HCT116 (cell line): ENCODE measurements at regions not wholly inside any gene's neighbourhood (a gene's known extent, or its start where the extent isn't known, plus 50 kb on each side); places are given as distances from the start of the nearest gene placed in this dataset.

Source experiments
- ATAC-seq: fragments of 200-7000 bp; cut with Tn5 transposase; 2 replicates; pipeline ENCODE4 v1.9.1; 2020; ENCODE audit warnings: mild to moderate bottlenecking, moderate library complexity
- BruUV-seq: library from RNA; stranded (reverse); fragments of 400-500 nt; replicated peaks from 2 replicates; lab custom pipeline; 2021; lab: Mats Ljungman, UMichigan
- CTCF ChIA-PET: fragments of 300-600 bp; sonication (Branson Sonifier 250); formaldehyde crosslinking; loops from one replicate; lab custom pipeline; 2021; ENCODE audit warnings: antibody characterized with exemption; lab: Charles Lee
- POLR2A ChIA-PET: fragments of 300-600, 350-600 bp; sonication (Branson Sonifier 250); formaldehyde crosslinking; loops from one replicate; lab custom pipeline; 2021; ENCODE audit warnings: antibody characterized with exemption; lab: Charles Lee
- RAD21 ChIA-PET, 2 experiments: fragments of 300-600 bp; sonication (Branson Sonifier 250); formaldehyde crosslinking; loops; one replicate each; lab custom pipeline; 2023; ENCODE audit warnings: low total read pairs in 2 of 2; ENCODE audit not compliant: uncharacterized antibody in 2 of 2, unreplicated experiment in 2 of 2, low non-redundant PET in 1 of 2; lab: Charles Lee
- DNase-seq: peaks from one replicate; pipeline ENCODE4 v3.0.0-alpha.2; 2010; ENCODE audit warnings: low read depth, low spot score
- H2AFZ ChIP-seq: fragments of 200-600 bp; shearing (Covaris generic), sonication (generic); 2 replicates; pipeline ENCODE4 v1.6.1; 2017; ENCODE audit warnings: low read depth, mixed run types, mixed read lengths, antibody characterized with exemption, low read length; ENCODE audit not compliant: poor library complexity, severe bottlenecking
- H3K27ac ChIP-seq: 2 replicates; pipeline ENCODE4 v1.5.1; 2012; ENCODE audit warnings: low read depth, low read length
- H3K27me3 ChIP-seq: fragments of 200-600 bp; sonication (generic); 2 replicates; pipeline ENCODE4 v1.6.1; 2016; ENCODE audit warnings: mixed run types, low read length, mixed read lengths; ENCODE audit not compliant: insufficient read depth
- H3K36me3 ChIP-seq, 2 experiments: fragments of 200-500 bp in 1 of 2; fragments of 200-600 bp in 1 of 2; sonication (Bioruptor generic) in 1 of 2; sonication (generic) in 1 of 2; 2 replicates each; pipeline versions ENCODE4 v1.5.1 to v1.6.1; 2014 to 2016; ENCODE audit warnings: low read length in 2 of 2, inconsistent platforms in 1 of 2, mixed read lengths in 1 of 2, mixed run types in 1 of 2; ENCODE audit not compliant: insufficient read depth in 2 of 2, control insufficient read depth in 1 of 2
- H3K4me1 ChIP-seq, 2 experiments: fragments of 200-600 bp in 1 of 2; sonication (generic) in 1 of 2; 2 replicates each; pipeline versions ENCODE4 v1.5.1 to v1.6.1; 2012 to 2017; ENCODE audit warnings: low read length in 2 of 2, inconsistent platforms in 1 of 2, mild to moderate bottlenecking in 1 of 2, mixed read lengths in 1 of 2, mixed run types in 1 of 2, moderate library complexity in 1 of 2; ENCODE audit not compliant: insufficient read depth in 2 of 2, control insufficient read depth in 1 of 2
- H3K4me2 ChIP-seq: fragments of 200-600 bp; sonication (generic); 2 replicates; pipeline ENCODE4 v1.6.1; 2017; ENCODE audit warnings: mixed run types, low read length, mixed read lengths
- H3K4me3 ChIP-seq, 2 experiments: fragments of 200-600 bp in 1 of 2; sonication (generic) in 1 of 2; replicated peaks in 1 of 2; 2 replicates each; pipeline ENCODE4 v1.5.1; 2011 to 2016; ENCODE audit warnings: low read length in 2 of 2, control low read depth in 1 of 2, low read depth in 1 of 2, mild to moderate bottlenecking in 1 of 2, mixed read lengths in 1 of 2, mixed run types in 1 of 2
- H3K79me2 ChIP-seq: fragments of 200-600 bp; sonication (generic); 2 replicates; pipeline ENCODE4 v1.6.1; 2017; ENCODE audit warnings: mild to moderate bottlenecking, mixed run types, low read length, moderate library complexity, mixed read lengths; ENCODE audit not compliant: insufficient read depth
- H3K9ac ChIP-seq: fragments of 200-600 bp; sonication (generic); 2 replicates; pipeline ENCODE4 v1.6.1; 2016; ENCODE audit warnings: low read length, mixed read lengths
- H3K9me2 ChIP-seq: fragments of 200-600 bp; sonication (generic), shearing (Covaris generic); 2 replicates; pipeline ENCODE4 v1.6.1; 2017; ENCODE audit warnings: mixed run types, mild to moderate bottlenecking, moderate library complexity; ENCODE audit not compliant: insufficient read depth
- H3K9me3 ChIP-seq, 2 experiments: fragments of 200-500 bp in 1 of 2; fragments of 200-600 bp in 1 of 2; sonication (Bioruptor generic) in 1 of 2; sonication (generic) in 1 of 2; 2 replicates each; pipeline ENCODE4 v1.6.1; 2014 to 2017; ENCODE audit warnings: low read length in 2 of 2, mixed read lengths in 2 of 2, inconsistent platforms in 1 of 2, low read depth in 1 of 2, mild to moderate bottlenecking in 1 of 2, mixed run types in 1 of 2, moderate library complexity in 1 of 2; ENCODE audit not compliant: control insufficient read depth in 1 of 2, insufficient read depth in 1 of 2
- H4K20me1 ChIP-seq: fragments of 200-600 bp; sonication (generic), shearing (Covaris generic); 2 replicates; pipeline ENCODE4 v1.6.1; 2017; ENCODE audit warnings: mixed run types, mild to moderate bottlenecking, moderate library complexity; ENCODE audit not compliant: insufficient read depth
- CBX3 ChIP-seq: IDR thresholded peaks from 2 replicates; pipeline ENCODE4 v1.6.1; 2012; ENCODE audit warnings: low read depth
- EGR1 ChIP-seq: IDR thresholded peaks from 2 replicates; pipeline ENCODE4 v1.6.1; 2012; ENCODE audit warnings: low read depth
- EZH2 ChIP-seq: fragments of 200-600 bp; sonication (generic); IDR thresholded peaks from 2 replicates; pipeline ENCODE4 v1.6.1; 2017; ENCODE audit warnings: antibody characterized with exemption, mixed run types
- FOSL1 ChIP-seq: IDR thresholded peaks from 2 replicates; pipeline ENCODE4 v1.6.1; 2012; ENCODE audit warnings: low read depth
- JUND ChIP-seq: IDR thresholded peaks from 2 replicates; pipeline ENCODE4 v1.6.1; 2012
- POLR2A ChIP-seq: IDR thresholded peaks from 2 replicates; pipeline ENCODE4 v1.7.0; 2011; ENCODE audit warnings: borderline replicate concordance; ENCODE audit not compliant: insufficient read depth, insufficient read length; ENCODE audit errors: extremely low read depth
- POLR2AphosphoS5 ChIP-seq: IDR thresholded peaks from 2 replicates; pipeline ENCODE4 v1.6.1; 2011; ENCODE audit warnings: mild to moderate bottlenecking, low read depth, low read length, moderate library complexity
- SP1 ChIP-seq: IDR thresholded peaks from 2 replicates; pipeline ENCODE4 v1.6.1; 2012; ENCODE audit warnings: low read depth
- ZBTB33 ChIP-seq: IDR thresholded peaks from 2 replicates; pipeline ENCODE4 v1.6.1; 2011; ENCODE audit warnings: mild to moderate bottlenecking, low read length, moderate library complexity; ENCODE audit not compliant: insufficient replicate concordance; ENCODE audit errors: extremely low read depth
- ZFX ChIP-seq: fragments of 450-650 bp; IDR thresholded peaks from 2 replicates; pipeline ENCODE4 v1.6.1; 2017
- intact Hi-C: fragments of 100-400 bp; cut with micrococcal nuclease; formaldehyde crosslinking; loops from 2 replicates; pipeline ENCODE4 v1.10.0; 2022
- TF ChIP-seq, protein P1 (sequence below), 3 experiments: fragments of 200-600 bp in 1 of 3; sonication (generic) in 1 of 3; IDR thresholded peaks in 2 of 3; conservative IDR thresholded peaks in 1 of 3; 2 replicates each; pipeline ENCODE4 v1.5.1; 2012 to 2017; ENCODE audit warnings: low read depth in 2 of 3, low read length in 2 of 3, antibody characterized with exemption in 1 of 3, borderline replicate concordance in 1 of 3, control low read depth in 1 of 3, mild to moderate bottlenecking in 1 of 3, mixed read lengths in 1 of 3, mixed run types in 1 of 3, moderate library complexity in 1 of 3; ENCODE audit not compliant: insufficient read depth in 1 of 3
- TF ChIP-seq, protein P2 (sequence below): IDR thresholded peaks from 2 replicates; pipeline ENCODE4 v1.6.1; 2012

DNA sequence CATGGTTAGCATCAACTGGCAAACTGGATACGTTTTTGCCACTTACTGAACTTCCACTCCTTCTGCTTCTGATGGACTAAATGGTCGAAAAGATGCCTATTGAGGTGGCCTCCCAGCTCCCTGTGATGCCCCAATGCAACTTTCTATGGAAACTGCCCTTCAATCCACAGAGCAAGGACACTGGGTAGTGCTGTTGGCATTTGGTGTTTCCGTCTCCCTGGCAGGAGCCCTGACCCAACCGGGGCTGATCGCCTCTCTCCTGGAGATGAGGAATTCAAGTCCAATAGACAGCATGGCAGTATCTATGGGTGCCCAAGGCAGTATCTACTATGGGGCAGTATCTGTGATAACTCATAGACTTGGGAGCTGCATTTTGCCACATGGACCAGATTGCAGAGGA lies 116.3 kb upstream of the IRX3 start (continued):
- TF ChIP-seq EGR1: no peak
- TF ChIP-seq, protein P1, sequence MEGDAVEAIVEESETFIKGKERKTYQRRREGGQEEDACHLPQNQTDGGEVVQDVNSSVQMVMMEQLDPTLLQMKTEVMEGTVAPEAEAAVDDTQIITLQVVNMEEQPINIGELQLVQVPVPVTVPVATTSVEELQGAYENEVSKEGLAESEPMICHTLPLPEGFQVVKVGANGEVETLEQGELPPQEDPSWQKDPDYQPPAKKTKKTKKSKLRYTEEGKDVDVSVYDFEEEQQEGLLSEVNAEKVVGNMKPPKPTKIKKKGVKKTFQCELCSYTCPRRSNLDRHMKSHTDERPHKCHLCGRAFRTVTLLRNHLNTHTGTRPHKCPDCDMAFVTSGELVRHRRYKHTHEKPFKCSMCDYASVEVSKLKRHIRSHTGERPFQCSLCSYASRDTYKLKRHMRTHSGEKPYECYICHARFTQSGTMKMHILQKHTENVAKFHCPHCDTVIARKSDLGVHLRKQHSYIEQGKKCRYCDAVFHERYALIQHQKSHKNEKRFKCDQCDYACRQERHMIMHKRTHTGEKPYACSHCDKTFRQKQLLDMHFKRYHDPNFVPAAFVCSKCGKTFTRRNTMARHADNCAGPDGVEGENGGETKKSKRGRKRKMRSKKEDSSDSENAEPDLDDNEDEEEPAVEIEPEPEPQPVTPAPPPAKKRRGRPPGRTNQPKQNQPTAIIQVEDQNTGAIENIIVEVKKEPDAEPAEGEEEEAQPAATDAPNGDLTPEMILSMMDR (IDR thresholded peaks at IDR 0.05 in 2 of 3, conservative IDR thresholded peaks at IDR 0.05 in 1 of 3; ENCODE audit: borderline replicate concordance in 1 of 3, insufficient read depth in 1 of 3, low read depth in 2 of 3, low read length in 2 of 3): no peak
- no peak for TF ChIP-seq JUND

DNA sequence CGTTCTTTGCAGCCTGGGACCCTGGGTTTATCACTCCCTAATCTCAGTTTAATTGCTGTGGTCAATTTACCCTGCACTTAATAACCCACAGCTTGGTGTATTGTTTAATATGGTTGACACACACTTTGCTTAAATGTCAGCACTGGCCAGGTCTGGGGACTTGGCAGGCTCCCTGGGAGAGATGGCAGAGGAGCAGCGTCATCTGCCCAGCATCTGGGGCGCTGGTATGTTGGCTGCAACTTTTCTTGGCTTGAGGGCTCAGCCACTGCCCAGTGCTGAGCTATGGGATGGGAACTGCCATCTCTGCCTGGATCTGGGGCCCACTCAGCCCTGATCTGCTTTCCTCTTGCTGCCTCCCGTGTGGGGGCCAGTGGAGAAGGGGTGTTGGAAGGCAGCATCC lies 115.7 kb upstream of the IRX3 start:
- TF ChIP-seq, protein P2, sequence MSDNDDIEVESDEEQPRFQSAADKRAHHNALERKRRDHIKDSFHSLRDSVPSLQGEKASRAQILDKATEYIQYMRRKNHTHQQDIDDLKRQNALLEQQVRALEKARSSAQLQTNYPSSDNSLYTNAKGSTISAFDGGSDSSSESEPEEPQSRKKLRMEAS: no peak
- TF ChIP-seq, protein P1 (IDR thresholded peaks at IDR 0.05 in 2 of 3, conservative IDR thresholded peaks at IDR 0.05 in 1 of 3; ENCODE audit: borderline replicate concordance in 1 of 3, insufficient read depth in 1 of 3, low read depth in 2 of 3, low read length in 2 of 3): no peak
- TF ChIP-seq ZFX (no peak), FOSL1 (no peak), POLR2AphosphoS5 (no peak), CBX3 (no peak), SP1 (no peak), ZBTB33 (no peak), EZH2 (no peak), POLR2A (no peak)
- no peaks in the 10 kb centered on the region for H3K79me2 ChIP-seq
- no peak overlapping the region for H2AFZ ChIP-seq
- ChIA-PET CTCF (no interaction called here), POLR2A (no interaction called here), RAD21 (no interaction called here)
- H3K27me3 ChIP-seq: no peaks in the 10 kb centered on the region
- H3K4me2 ChIP-seq: no peak overlapping the region
- no peaks in the 10 kb centered on the region for H3K36me3 ChIP-seq
- no peaks in the 10 kb centered on the region for H3K9me3 ChIP-seq
- H3K4me1 ChIP-seq: no peaks in the 10 kb centered on the region
- no TSS peak for BruUV-seq
- no peak overlapping the region for H3K4me3 ChIP-seq
- DNase-seq (no peak), ATAC-seq (no peak)
- H4K20me1 ChIP-seq: no peaks in the 10 kb centered on the region
- no peaks in the 10 kb centered on the region for H3K9me2 ChIP-seq
- intact Hi-C loops: no loop called here
- no peak overlapping the region for H3K9ac ChIP-seq
- H3K27ac ChIP-seq: no peak overlapping the region
